Epithelial cell of proximal tubule (primary cell): ENCODE measurements at regions not wholly inside any gene's neighbourhood (a gene's known extent, or its start where the extent isn't known, plus 50 kb on each side); places are given as distances from the start of the nearest gene placed in this dataset.
A peak's percentile ranks its signal among the peaks of the same experiment; 100 is the strongest.

ENCODE experiments used
- DNase-seq: peaks from one replicate; pipeline ENCODE4 v3.0.0-alpha.2; 2011; ENCODE audit warnings: low read depth
- H3K4me3 ChIP-seq: 2 replicates; pipeline ENCODE4 v1.5.1; 2011; ENCODE audit warnings: low read depth, mild to moderate bottlenecking, low read length
- CTCF ChIP-seq: conservative IDR thresholded peaks from 2 replicates; pipeline ENCODE4 v1.5.1; 2012; ENCODE audit warnings: low read depth, mild to moderate bottlenecking, low read length

- H3K4me3 ChIP-seq, result no peak overlapping the region
- no peak for DNase-seq
- TF ChIP-seq CTCF, result no peak
Measured at GRCh38 chr5:119902593-119902992, 273.2 kb downstream of the FAM170A start.

- no peak for TF ChIP-seq CTCF
- no peak overlapping the region for H3K4me3 ChIP-seq
- DNase-seq, result no peak
Measured at GRCh38 chr5:119913425-119913824, 284.1 kb downstream of the FAM170A start.

DNA sequence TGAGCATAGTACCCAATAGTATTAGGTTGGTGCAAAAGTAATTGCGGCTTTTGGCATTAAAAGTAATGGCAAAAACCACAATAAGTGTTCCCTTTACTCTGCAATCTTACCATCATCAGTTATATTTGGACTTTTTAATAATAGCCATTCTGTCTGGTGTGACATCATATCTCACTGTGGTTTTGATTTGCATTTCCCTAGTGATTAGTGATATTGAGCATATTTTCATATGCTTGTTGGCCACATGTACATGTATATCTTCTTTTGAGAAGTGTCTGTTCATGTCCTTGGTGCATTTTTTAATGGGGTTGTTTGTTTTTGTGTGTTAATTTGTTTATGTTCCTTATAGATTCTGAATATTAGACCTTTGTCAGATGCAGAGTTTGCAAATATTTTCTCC lies 289.9 kb downstream of the FAM170A start:
- TF ChIP-seq CTCF, result no peak
- H3K4me3 ChIP-seq, result no peak overlapping the region
- no peak for DNase-seq

GRCh38 chr5:119926301-119926700 lies 296.9 kb downstream of the FAM170A start:
- no peak for DNase-seq
- no peak for TF ChIP-seq CTCF
- H3K4me3 ChIP-seq, result no peak overlapping the region

- DNase-seq, result no peak
- no peak overlapping the region for H3K4me3 ChIP-seq
- TF ChIP-seq CTCF, result no peak
Measured at GRCh38 chr5:119928974-119929373, 299.6 kb downstream of the FAM170A start.

- no peak for DNase-seq
- no peak overlapping the region for H3K4me3 ChIP-seq
- no peak for TF ChIP-seq CTCF
Measured at GRCh38 chr5:119930490-119930889, 301.1 kb downstream of the FAM170A start.

GRCh38 chr5:119943148-119943547 lies 313.8 kb downstream of the FAM170A start:
- TF ChIP-seq CTCF, result peak; percentile 39
- no peak for DNase-seq
- H3K4me3 ChIP-seq, result no peak overlapping the region
